ENCODE measurements at regions not wholly inside any gene's neighbourhood (a gene's known extent, or its start where the extent isn't known, plus 50 kb on each side); places are given as distances from the start of the nearest gene placed in this dataset.

- H3K27me3 ChIP-seq (ENCODE audit: insufficient read depth, low read length, poor library complexity), result no peaks in the 10 kb centered on the region
- H2BK120ac ChIP-seq (ENCODE audit: low read depth, low read length), result no peak overlapping the region
- H3K4me2 ChIP-seq (ENCODE audit: low read length), result no peak overlapping the region
- H4K8ac ChIP-seq (ENCODE audit: low read depth, low read length), result no peak overlapping the region
- no peaks in the 10 kb centered on the region for H3K36me3 ChIP-seq (ENCODE audit: control insufficient read depth, insufficient read depth, low read length)
- no peak overlapping the region for H3K4me3 ChIP-seq (ENCODE audit: low read length)
- no peak overlapping the region for H3K23ac ChIP-seq (ENCODE audit: low read length)
- H3K79me2 ChIP-seq (ENCODE audit: control insufficient read depth, insufficient read depth, low read length), result no peaks in the 10 kb centered on the region
- no peak overlapping the region for H4K5ac ChIP-seq (ENCODE audit: low read length)
- H2BK5ac ChIP-seq (ENCODE audit: low read length), result no peak overlapping the region
- no peak overlapping the region for H3K4ac ChIP-seq (ENCODE audit: low read depth, low read length)
- no CpG with 5 or more reads among the region's 3 CpGs for WGBS (ENCODE audit: extremely low coverage, insufficient coverage, low lambda C conversion rate)
- no peak overlapping the region for H2BK15ac ChIP-seq (replicated peaks; ENCODE audit: low read depth)
- no peak overlapping the region for H3K18ac ChIP-seq (ENCODE audit: low read length)
- no peaks in the 10 kb centered on the region for H3K4me1 ChIP-seq (ENCODE audit: control insufficient read depth, low read depth, low read length)
- H3K9ac ChIP-seq (ENCODE audit: low read length), result no peak overlapping the region
- no peak overlapping the region for H2AK5ac ChIP-seq (ENCODE audit: low read length)
- H3K56ac ChIP-seq (ENCODE audit: low read length), result no peak overlapping the region
- DNase-seq, result no peak
- no peak overlapping the region for H3K27ac ChIP-seq (ENCODE audit: low read depth, low read length)
- H3K79me1 ChIP-seq (ENCODE audit: low read length), result no peaks in the 10 kb centered on the region
These were observed 51.7 kb upstream of the COL8A1 start for GRCh38 chr3:99586701-99587100.

- H3K79me2 ChIP-seq (ENCODE audit: control insufficient read depth, insufficient read depth, low read length), result no peaks in the 10 kb centered on the region
- H3K79me1 ChIP-seq (ENCODE audit: low read length), result no peaks in the 10 kb centered on the region
- H3K27ac ChIP-seq (ENCODE audit: low read depth, low read length), result no peak overlapping the region
- H2BK15ac ChIP-seq (replicated peaks; ENCODE audit: low read depth), result no peak overlapping the region
- no peaks in the 10 kb centered on the region for H3K27me3 ChIP-seq (ENCODE audit: insufficient read depth, low read length, poor library complexity)
- H2BK120ac ChIP-seq (ENCODE audit: low read depth, low read length), result no peak overlapping the region
- H3K23ac ChIP-seq (ENCODE audit: low read length), result no peak overlapping the region
- H3K9ac ChIP-seq (ENCODE audit: low read length), result no peak overlapping the region
- no peak overlapping the region for H4K5ac ChIP-seq (ENCODE audit: low read length)
- H3K4me2 ChIP-seq (ENCODE audit: low read length), result no peak overlapping the region
- no peak overlapping the region for H3K4ac ChIP-seq (ENCODE audit: low read depth, low read length)
- no CpG with 5 or more reads among the region's 3 CpGs for WGBS (ENCODE audit: extremely low coverage, insufficient coverage, low lambda C conversion rate)
- no peak overlapping the region for H3K56ac ChIP-seq (ENCODE audit: low read length)
- H3K4me3 ChIP-seq (ENCODE audit: low read length), result no peak overlapping the region
- H4K8ac ChIP-seq (ENCODE audit: low read depth, low read length), result no peak overlapping the region
- no peak overlapping the region for H2AK5ac ChIP-seq (ENCODE audit: low read length)
- no peak for DNase-seq
- H2BK5ac ChIP-seq (ENCODE audit: low read length), result no peak overlapping the region
- no peak overlapping the region for H3K18ac ChIP-seq (ENCODE audit: low read length)
- no peaks in the 10 kb centered on the region for H3K36me3 ChIP-seq (ENCODE audit: control insufficient read depth, insufficient read depth, low read length)
- no peaks in the 10 kb centered on the region for H3K4me1 ChIP-seq (ENCODE audit: control insufficient read depth, low read depth, low read length)
These were observed 58.4 kb upstream of the COL8A1 start for GRCh38 chr3:99579965-99580364.

DNA sequence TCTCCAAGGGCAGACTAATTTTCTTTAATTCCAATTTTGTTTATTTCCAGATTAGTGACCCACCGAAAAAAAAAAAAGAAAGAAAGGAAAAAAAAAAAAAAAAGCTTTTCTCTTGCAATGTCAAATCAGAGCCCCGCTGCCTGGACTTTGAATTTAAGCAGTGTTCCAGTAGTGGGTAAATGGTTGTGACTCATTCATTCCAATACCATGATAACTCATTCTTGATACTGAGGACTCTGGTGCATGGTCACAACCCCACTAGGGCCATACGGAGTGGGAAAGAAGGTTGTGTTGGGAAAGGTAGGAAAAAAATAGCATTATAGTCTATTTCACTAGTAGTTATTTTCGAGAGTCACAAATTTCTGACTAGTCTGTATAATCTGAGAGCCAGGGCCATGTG is 59.1 kb upstream of the COL8A1 start:
- Histone ChIP-seq H3K4ac (ENCODE audit: low read depth, low read length) (no peak overlapping the region), H3K27me3 (ENCODE audit: insufficient read depth, low read length, poor library complexity) (no peaks in the 10 kb centered on the region), H3K18ac (ENCODE audit: low read length) (no peak overlapping the region), H3K4me1 (ENCODE audit: control insufficient read depth, low read depth, low read length) (no peaks in the 10 kb centered on the region), H2BK15ac (replicated peaks; ENCODE audit: low read depth) (no peak overlapping the region), H3K23ac (ENCODE audit: low read length) (no peak overlapping the region), H2BK5ac (ENCODE audit: low read length) (no peak overlapping the region), H3K4me2 (ENCODE audit: low read length) (no peak overlapping the region), H3K79me1 (ENCODE audit: low read length) (no peaks in the 10 kb centered on the region), H3K36me3 (ENCODE audit: control insufficient read depth, insufficient read depth, low read length) (no peaks in the 10 kb centered on the region), H3K79me2 (ENCODE audit: control insufficient read depth, insufficient read depth, low read length) (no peaks in the 10 kb centered on the region), H3K4me3 (ENCODE audit: low read length) (no peak overlapping the region), H4K8ac (ENCODE audit: low read depth, low read length) (no peak overlapping the region), H3K9ac (ENCODE audit: low read length) (no peak overlapping the region), H2BK120ac (ENCODE audit: low read depth, low read length) (no peak overlapping the region), H3K27ac (ENCODE audit: low read depth, low read length) (no peak overlapping the region), H3K56ac (ENCODE audit: low read length) (no peak overlapping the region), H4K5ac (ENCODE audit: low read length) (no peak overlapping the region), H2AK5ac (ENCODE audit: low read length) (no peak overlapping the region)
- peak; percentile 4 for DNase-seq
- WGBS (ENCODE audit: extremely low coverage, insufficient coverage, low lambda C conversion rate), result no CpG with 5 or more reads among the region's 4 CpGs

DNA sequence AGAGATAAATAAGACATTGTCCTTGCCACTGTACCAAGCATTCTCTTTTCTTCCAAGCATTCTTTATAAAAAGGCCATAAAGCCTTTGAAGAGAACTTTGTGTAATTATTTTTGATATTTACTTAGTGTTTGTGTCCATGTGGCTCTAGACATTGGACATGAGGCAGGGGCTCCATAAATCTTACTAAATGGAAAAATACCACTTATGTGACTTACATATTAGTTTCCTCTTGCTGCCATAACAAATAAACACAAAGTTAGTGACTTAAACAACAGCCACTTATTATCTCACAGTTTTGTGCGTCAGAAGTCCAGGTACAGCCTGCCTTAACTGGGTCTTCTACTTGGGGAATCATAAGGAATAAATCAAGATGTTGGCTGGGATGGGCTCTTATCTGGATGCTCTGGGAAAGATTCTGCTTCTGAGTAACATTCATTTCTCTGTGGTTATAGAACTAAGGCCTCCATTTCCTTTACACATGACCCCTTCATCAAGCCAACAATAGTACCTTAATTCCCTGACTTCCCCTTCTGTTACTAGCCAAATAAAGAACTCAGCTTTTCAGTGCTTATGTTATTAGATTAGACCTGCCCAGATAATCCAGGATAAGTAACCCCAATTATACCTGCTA is 59.9 kb upstream of the COL8A1 start:
- H3K79me1 ChIP-seq (ENCODE audit: low read length), result no peaks in the 10 kb centered on the region
- H3K4ac ChIP-seq (ENCODE audit: low read depth, low read length), result no peak overlapping the region
- H3K4me1 ChIP-seq (ENCODE audit: control insufficient read depth, low read depth, low read length), result no peaks in the 10 kb centered on the region
- H2BK120ac ChIP-seq (ENCODE audit: low read depth, low read length), result no peak overlapping the region
- DNase-seq, result no peak
- H2AK5ac ChIP-seq (ENCODE audit: low read length), result no peak overlapping the region
- no CpG with 5 or more reads among the region's 1 CpG for WGBS (ENCODE audit: extremely low coverage, insufficient coverage, low lambda C conversion rate)
- H3K56ac ChIP-seq (ENCODE audit: low read length), result no peak overlapping the region
- H3K18ac ChIP-seq (ENCODE audit: low read length), result no peak overlapping the region
- H3K9ac ChIP-seq (ENCODE audit: low read length), result no peak overlapping the region
- H3K27me3 ChIP-seq (ENCODE audit: insufficient read depth, low read length, poor library complexity), result no peaks in the 10 kb centered on the region
- no peak overlapping the region for H2BK15ac ChIP-seq (replicated peaks; ENCODE audit: low read depth)
- no peak overlapping the region for H3K4me3 ChIP-seq (ENCODE audit: low read length)
- H3K36me3 ChIP-seq (ENCODE audit: control insufficient read depth, insufficient read depth, low read length), result no peaks in the 10 kb centered on the region
- no peak overlapping the region for H4K5ac ChIP-seq (ENCODE audit: low read length)
- H3K79me2 ChIP-seq (ENCODE audit: control insufficient read depth, insufficient read depth, low read length), result no peaks in the 10 kb centered on the region
- H3K4me2 ChIP-seq (ENCODE audit: low read length), result no peak overlapping the region
- no peak overlapping the region for H3K27ac ChIP-seq (ENCODE audit: low read depth, low read length)
- no peak overlapping the region for H3K23ac ChIP-seq (ENCODE audit: low read length)
- no peak overlapping the region for H4K8ac ChIP-seq (ENCODE audit: low read depth, low read length)
- H2BK5ac ChIP-seq (ENCODE audit: low read length), result no peak overlapping the region

- no CpG with 5 or more reads among the region's 4 CpGs for WGBS (ENCODE audit: extremely low coverage, insufficient coverage, low lambda C conversion rate)
- no peak overlapping the region for H3K18ac ChIP-seq (ENCODE audit: low read length)
- no peak for DNase-seq
These were observed 61.4 kb upstream of the COL8A1 start for GRCh38 chr3:99576904-99577559.

GRCh38 chr3:99575683-99576082 is 62.7 kb upstream of the COL8A1 start:
- Histone ChIP-seq H3K4ac (ENCODE audit: low read depth, low read length) (no peak overlapping the region), H3K79me1 (ENCODE audit: low read length) (no peaks in the 10 kb centered on the region), H3K4me2 (ENCODE audit: low read length) (no peak overlapping the region), H3K18ac (ENCODE audit: low read length) (no peak overlapping the region), H2BK5ac (ENCODE audit: low read length) (no peak overlapping the region), H4K8ac (ENCODE audit: low read depth, low read length) (no peak overlapping the region), H2AK5ac (ENCODE audit: low read length) (no peak overlapping the region), H3K23ac (ENCODE audit: low read length) (no peak overlapping the region), H3K56ac (ENCODE audit: low read length) (no peak overlapping the region), H3K9ac (ENCODE audit: low read length) (no peak overlapping the region), H3K27me3 (ENCODE audit: insufficient read depth, low read length, poor library complexity) (no peaks in the 10 kb centered on the region), H2BK15ac (replicated peaks; ENCODE audit: low read depth) (no peak overlapping the region), H3K36me3 (ENCODE audit: control insufficient read depth, insufficient read depth, low read length) (no peaks in the 10 kb centered on the region), H2BK120ac (ENCODE audit: low read depth, low read length) (no peak overlapping the region), H3K4me1 (ENCODE audit: control insufficient read depth, low read depth, low read length) (no peaks in the 10 kb centered on the region), H3K4me3 (ENCODE audit: low read length) (no peak overlapping the region), H3K79me2 (ENCODE audit: control insufficient read depth, insufficient read depth, low read length) (no peaks in the 10 kb centered on the region), H3K27ac (ENCODE audit: low read depth, low read length) (no peak overlapping the region), H4K5ac (ENCODE audit: low read length) (no peak overlapping the region)
- WGBS (ENCODE audit: extremely low coverage, insufficient coverage, low lambda C conversion rate), result no CpG with 5 or more reads among the region's 2 CpGs
- no peak for DNase-seq

More at GRCh38 chr3:99576904-99577559, 61.4 kb upstream of the COL8A1 start:
- Histone ChIP-seq H2BK5ac (ENCODE audit: low read length) (no peak overlapping the region), H3K79me2 (ENCODE audit: control insufficient read depth, insufficient read depth, low read length) (no peaks in the 10 kb centered on the region), H4K8ac (ENCODE audit: low read depth, low read length) (no peak overlapping the region), H3K4me2 (ENCODE audit: low read length) (no peak overlapping the region), H2AK5ac (ENCODE audit: low read length) (no peak overlapping the region), H3K4me1 (ENCODE audit: control insufficient read depth, low read depth, low read length) (no peaks in the 10 kb centered on the region), H3K4ac (ENCODE audit: low read depth, low read length) (no peak overlapping the region), H2BK15ac (replicated peaks; ENCODE audit: low read depth) (no peak overlapping the region), H3K27ac (ENCODE audit: low read depth, low read length) (no peak overlapping the region), H3K9ac (ENCODE audit: low read length) (no peak overlapping the region), H3K27me3 (ENCODE audit: insufficient read depth, low read length, poor library complexity) (no peaks in the 10 kb centered on the region), H3K56ac (ENCODE audit: low read length) (no peak overlapping the region), H3K4me3 (ENCODE audit: low read length) (no peak overlapping the region), H4K5ac (ENCODE audit: low read length) (no peak overlapping the region), H3K36me3 (ENCODE audit: control insufficient read depth, insufficient read depth, low read length) (no peaks in the 10 kb centered on the region), H2BK120ac (ENCODE audit: low read depth, low read length) (no peak overlapping the region), H3K23ac (ENCODE audit: low read length) (no peak overlapping the region), H3K79me1 (ENCODE audit: low read length) (no peaks in the 10 kb centered on the region)
